ENCODE measurements at regions not wholly inside any gene's neighbourhood (a gene's known extent, or its start where the extent isn't known, plus 50 kb on each side); places are given as distances from the start of the nearest gene placed in this dataset.
A peak's percentile ranks its signal among the peaks of the same experiment; 100 is the strongest.

- H2AFZ ChIP-seq (ENCODE audit: low read depth, low read length), result no peak overlapping the region
- no peak overlapping the region for H3K9ac ChIP-seq (ENCODE audit: low read length)
- H3F3A ChIP-seq (ENCODE audit: insufficient read depth, low read length, poor library complexity, severe bottlenecking), result no peaks in the 10 kb centered on the region
- no peaks in the 10 kb centered on the region for H3K9me2 ChIP-seq (ENCODE audit: insufficient read depth, low read length)
- no peak overlapping the region for H3K27ac ChIP-seq (ENCODE audit: low read length)
- no peak for TF ChIP-seq POLR2AphosphoS5 (IDR thresholded peaks at IDR 0.05)
- no peak for TF ChIP-seq REST (IDR thresholded peaks at IDR 0.05; ENCODE audit: borderline replicate concordance)
- no peak for TF ChIP-seq EZH2 (IDR thresholded peaks at IDR 0.05; ENCODE audit: borderline replicate concordance, insufficient read depth, low read length, poor library complexity, severe bottlenecking)
- peak; percentile 83 for TF ChIP-seq RAD21 (conservative IDR thresholded peaks at IDR 0.05)
- TF ChIP-seq EP300 (conservative IDR thresholded peaks at IDR 0.05; ENCODE audit: poor library complexity, severe bottlenecking), result no peak
- peak; percentile 89 for TF ChIP-seq SMC3 (conservative IDR thresholded peaks at IDR 0.05; ENCODE audit: poor library complexity)
- TF ChIP-seq MXI1 (conservative IDR thresholded peaks at IDR 0.05; ENCODE audit: poor library complexity, severe bottlenecking), result no peak
- TF ChIP-seq, protein P1, sequence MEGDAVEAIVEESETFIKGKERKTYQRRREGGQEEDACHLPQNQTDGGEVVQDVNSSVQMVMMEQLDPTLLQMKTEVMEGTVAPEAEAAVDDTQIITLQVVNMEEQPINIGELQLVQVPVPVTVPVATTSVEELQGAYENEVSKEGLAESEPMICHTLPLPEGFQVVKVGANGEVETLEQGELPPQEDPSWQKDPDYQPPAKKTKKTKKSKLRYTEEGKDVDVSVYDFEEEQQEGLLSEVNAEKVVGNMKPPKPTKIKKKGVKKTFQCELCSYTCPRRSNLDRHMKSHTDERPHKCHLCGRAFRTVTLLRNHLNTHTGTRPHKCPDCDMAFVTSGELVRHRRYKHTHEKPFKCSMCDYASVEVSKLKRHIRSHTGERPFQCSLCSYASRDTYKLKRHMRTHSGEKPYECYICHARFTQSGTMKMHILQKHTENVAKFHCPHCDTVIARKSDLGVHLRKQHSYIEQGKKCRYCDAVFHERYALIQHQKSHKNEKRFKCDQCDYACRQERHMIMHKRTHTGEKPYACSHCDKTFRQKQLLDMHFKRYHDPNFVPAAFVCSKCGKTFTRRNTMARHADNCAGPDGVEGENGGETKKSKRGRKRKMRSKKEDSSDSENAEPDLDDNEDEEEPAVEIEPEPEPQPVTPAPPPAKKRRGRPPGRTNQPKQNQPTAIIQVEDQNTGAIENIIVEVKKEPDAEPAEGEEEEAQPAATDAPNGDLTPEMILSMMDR (IDR thresholded peaks at IDR 0.05; ENCODE audit: poor library complexity, severe bottlenecking), result peak; percentile 74
- TF ChIP-seq TAF1 (IDR thresholded peaks at IDR 0.05; ENCODE audit: low read depth), result no peak
- no peaks in the 10 kb centered on the region for H3K79me2 ChIP-seq (replicated peaks; ENCODE audit: insufficient read depth, low read length)
- H3K27me3 ChIP-seq (ENCODE audit: insufficient read depth, low read depth, low read length), result no peaks in the 10 kb centered on the region
- H3K9me3 ChIP-seq (ENCODE audit: low read length), result no peaks in the 10 kb centered on the region
- H4K20me1 ChIP-seq (ENCODE audit: insufficient read depth), result no peaks in the 10 kb centered on the region
- no peaks in the 10 kb centered on the region for H3K36me3 ChIP-seq (ENCODE audit: insufficient read depth, low read length)
- no peak overlapping the region for H3K4me3 ChIP-seq (ENCODE audit: low read length)
- no peak overlapping the region for H3K4me2 ChIP-seq (ENCODE audit: low read length)
These were observed 149.0 kb upstream of the FUT9 start for GRCh38 chr6:95866732-95867131.

GRCh38 chr6:95867205-95867604, 148.6 kb upstream of the FUT9 start:
- Histone ChIP-seq H3K9me3 (ENCODE audit: low read length) (no peaks in the 10 kb centered on the region), H3K9me2 (ENCODE audit: insufficient read depth, low read length) (no peaks in the 10 kb centered on the region), H3F3A (ENCODE audit: insufficient read depth, low read length, poor library complexity, severe bottlenecking) (no peaks in the 10 kb centered on the region), H3K9ac (ENCODE audit: low read length) (no peak overlapping the region), H3K4me2 (ENCODE audit: low read length) (no peak overlapping the region), H4K20me1 (ENCODE audit: insufficient read depth) (no peaks in the 10 kb centered on the region), H3K27ac (ENCODE audit: low read length) (no peak overlapping the region), H3K36me3 (ENCODE audit: insufficient read depth, low read length) (no peaks in the 10 kb centered on the region), H3K27me3 (ENCODE audit: insufficient read depth, low read depth, low read length) (no peaks in the 10 kb centered on the region), H3K79me2 (replicated peaks; ENCODE audit: insufficient read depth, low read length) (no peaks in the 10 kb centered on the region), H2AFZ (ENCODE audit: low read depth, low read length) (no peak overlapping the region), H3K4me3 (ENCODE audit: low read length) (no peak overlapping the region)
- TF ChIP-seq EP300 (conservative IDR thresholded peaks at IDR 0.05; ENCODE audit: poor library complexity, severe bottlenecking) (no peak), SMC3 (conservative IDR thresholded peaks at IDR 0.05; ENCODE audit: poor library complexity) (no peak), MXI1 (conservative IDR thresholded peaks at IDR 0.05; ENCODE audit: poor library complexity, severe bottlenecking) (no peak), POLR2AphosphoS5 (IDR thresholded peaks at IDR 0.05) (no peak)
- TF ChIP-seq, protein P1 (IDR thresholded peaks at IDR 0.05; ENCODE audit: poor library complexity, severe bottlenecking), result no peak
